Vagina (tissue), 2 donors: ENCODE measurements at regions not wholly inside any gene's neighbourhood (a gene's known extent, or its start where the extent isn't known, plus 50 kb on each side); places are given as distances from the start of the nearest gene placed in this dataset.
"Not testable (repeated sequence)": the region's sequence is repeated elsewhere in the genome, so short reads cannot be mapped to it uniquely, and the experiment has no call there.

Source experiments
- POLR2A ChIP-seq, 2 donors: fragments of 450-650 bp; IDR thresholded peaks; one replicate each; pipeline ENCODE4 v1.6.1; 2017; ENCODE audit warnings: antibody characterized with exemption in 2 of 2, mild to moderate bottlenecking in 2 of 2, moderate library complexity in 2 of 2
- POLR2AphosphoS5 ChIP-seq, 2 donors: sonication (generic); formaldehyde crosslinking; IDR thresholded peaks; one replicate each; pipeline ENCODE4 v1.9.0; 2017; ENCODE audit warnings: antibody characterized with exemption in 2 of 2, mild to moderate bottlenecking in 2 of 2, low read depth in 1 of 2; ENCODE audit not compliant: insufficient read depth in 1 of 2
- TF ChIP-seq, protein P1 (sequence below), 3 experiments: fragments of 450-650 bp in 2 of 3; fragments of 200-600 bp in 1 of 3; sonication (generic) in 1 of 3; IDR thresholded peaks; one replicate each; pipeline ENCODE4 v1.5.1; 2017 to 2019; ENCODE audit warnings: antibody characterized with exemption in 3 of 3, mild to moderate bottlenecking in 2 of 3, moderate library complexity in 2 of 3

DNA sequence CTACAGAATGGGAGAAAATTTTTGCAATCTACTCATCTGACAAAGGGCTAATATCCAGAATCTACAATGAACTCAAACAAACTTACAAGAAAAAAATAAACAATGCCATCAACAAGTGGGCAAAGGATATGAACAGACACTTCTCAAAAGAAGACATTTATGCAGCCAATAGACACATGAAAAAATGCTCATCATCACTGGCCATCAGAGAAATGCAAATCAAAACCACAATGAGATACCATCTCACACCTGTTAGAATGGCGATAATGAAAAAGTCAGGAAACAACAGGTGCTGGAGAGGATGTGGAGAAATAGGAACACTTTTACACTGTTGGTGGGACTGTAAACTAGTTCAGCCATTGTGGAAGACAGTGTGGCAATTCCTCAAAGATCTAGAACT lies 60.3 kb upstream of the XAGE2 start:
- TF ChIP-seq, protein P1, sequence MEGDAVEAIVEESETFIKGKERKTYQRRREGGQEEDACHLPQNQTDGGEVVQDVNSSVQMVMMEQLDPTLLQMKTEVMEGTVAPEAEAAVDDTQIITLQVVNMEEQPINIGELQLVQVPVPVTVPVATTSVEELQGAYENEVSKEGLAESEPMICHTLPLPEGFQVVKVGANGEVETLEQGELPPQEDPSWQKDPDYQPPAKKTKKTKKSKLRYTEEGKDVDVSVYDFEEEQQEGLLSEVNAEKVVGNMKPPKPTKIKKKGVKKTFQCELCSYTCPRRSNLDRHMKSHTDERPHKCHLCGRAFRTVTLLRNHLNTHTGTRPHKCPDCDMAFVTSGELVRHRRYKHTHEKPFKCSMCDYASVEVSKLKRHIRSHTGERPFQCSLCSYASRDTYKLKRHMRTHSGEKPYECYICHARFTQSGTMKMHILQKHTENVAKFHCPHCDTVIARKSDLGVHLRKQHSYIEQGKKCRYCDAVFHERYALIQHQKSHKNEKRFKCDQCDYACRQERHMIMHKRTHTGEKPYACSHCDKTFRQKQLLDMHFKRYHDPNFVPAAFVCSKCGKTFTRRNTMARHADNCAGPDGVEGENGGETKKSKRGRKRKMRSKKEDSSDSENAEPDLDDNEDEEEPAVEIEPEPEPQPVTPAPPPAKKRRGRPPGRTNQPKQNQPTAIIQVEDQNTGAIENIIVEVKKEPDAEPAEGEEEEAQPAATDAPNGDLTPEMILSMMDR (IDR thresholded peaks at IDR 0.05): not testable (repeated sequence)
- not testable (repeated sequence) for TF ChIP-seq POLR2AphosphoS5 (IDR thresholded peaks at IDR 0.05; ENCODE audit: insufficient read depth in 1 of 2, low read depth in 1 of 2); POLR2A (IDR thresholded peaks at IDR 0.05)
